Activated CD4-positive, alpha-beta T cell treated with anti-CD3 and anti-CD28 coated beads, Interleukin-2, amount 50 U/mL, for 4 hours (primary cell): ENCODE measurements at regions not wholly inside any gene's neighbourhood (a gene's known extent, or its start where the extent isn't known, plus 50 kb on each side); places are given as distances from the start of the nearest gene placed in this dataset.
A peak's percentile ranks its signal among the peaks of the same experiment; 100 is the strongest.

ENCODE experiments used
- DNase-seq, 2 experiments: peaks; one replicate each; pipeline ENCODE4 v3.0.0-alpha.2; 2020

- no peak for DNase-seq
Measured at GRCh38 chr1:10897981-10898728, 101.7 kb upstream of the CASZ1 start.

DNA sequence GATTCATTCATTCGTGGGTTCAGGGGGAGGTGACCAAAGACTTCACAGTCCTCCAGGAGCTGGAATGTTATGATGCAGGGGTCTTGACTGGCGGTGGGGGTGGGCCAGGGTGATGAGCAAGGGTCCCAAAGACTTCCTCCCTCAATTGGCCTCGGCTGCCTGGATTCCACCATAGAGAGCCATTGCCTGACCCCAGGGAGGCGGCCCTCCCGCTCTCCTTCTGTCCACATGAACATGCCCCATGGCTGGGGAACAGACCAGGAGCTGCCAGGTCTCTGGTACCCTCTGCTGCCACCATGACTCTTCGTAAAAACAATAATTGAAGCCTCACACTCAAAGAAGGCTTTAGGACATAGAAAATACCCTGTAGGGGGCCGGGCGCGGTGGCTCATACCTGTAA is 102.5 kb upstream of the CASZ1 start:
- no peak for DNase-seq

DNA sequence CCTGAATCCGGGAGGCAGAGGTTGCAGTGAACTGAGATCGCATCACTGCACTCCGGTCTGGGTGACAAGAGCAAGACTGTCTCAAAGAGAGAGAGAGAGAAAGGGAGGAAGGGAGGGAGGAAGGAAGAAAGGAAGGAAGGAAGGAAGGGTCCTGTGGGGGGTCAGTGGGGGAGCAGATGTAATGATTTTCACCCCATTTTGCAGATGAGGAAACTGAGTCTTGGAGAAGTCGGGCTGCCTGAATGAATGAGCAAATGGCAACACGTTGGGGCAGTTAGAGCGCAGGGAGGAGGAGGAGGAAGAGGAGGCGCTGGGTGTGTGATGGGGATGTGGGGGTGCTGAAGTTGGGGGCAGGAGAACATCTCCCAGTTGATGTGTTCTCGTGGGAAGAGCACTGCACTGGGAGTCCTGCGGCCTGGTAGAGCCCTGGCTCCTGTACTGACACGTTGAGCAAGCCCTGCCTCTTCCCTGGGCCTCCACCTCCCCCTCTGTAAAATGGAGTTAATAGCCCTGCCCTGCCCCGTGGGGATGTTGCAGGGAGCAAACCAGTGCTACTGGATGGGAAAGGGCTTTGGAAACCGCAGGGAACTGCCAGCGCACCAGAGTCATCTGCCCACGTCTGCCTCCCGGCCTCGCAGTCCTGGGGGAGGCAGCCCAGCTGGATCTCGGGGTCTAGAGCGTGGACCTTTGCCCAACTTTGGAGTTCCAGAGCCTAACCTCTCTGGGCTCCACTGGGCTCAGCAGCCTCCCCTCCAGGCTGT is 103.2 kb upstream of the CASZ1 start:
- no peak for DNase-seq

- DNase-seq: no peak
Measured at GRCh38 chr1:10900251-10900651, 103.8 kb upstream of the CASZ1 start.

- no peak for DNase-seq
Measured at GRCh38 chr1:10900691-10901090, 104.2 kb upstream of the CASZ1 start.

DNA sequence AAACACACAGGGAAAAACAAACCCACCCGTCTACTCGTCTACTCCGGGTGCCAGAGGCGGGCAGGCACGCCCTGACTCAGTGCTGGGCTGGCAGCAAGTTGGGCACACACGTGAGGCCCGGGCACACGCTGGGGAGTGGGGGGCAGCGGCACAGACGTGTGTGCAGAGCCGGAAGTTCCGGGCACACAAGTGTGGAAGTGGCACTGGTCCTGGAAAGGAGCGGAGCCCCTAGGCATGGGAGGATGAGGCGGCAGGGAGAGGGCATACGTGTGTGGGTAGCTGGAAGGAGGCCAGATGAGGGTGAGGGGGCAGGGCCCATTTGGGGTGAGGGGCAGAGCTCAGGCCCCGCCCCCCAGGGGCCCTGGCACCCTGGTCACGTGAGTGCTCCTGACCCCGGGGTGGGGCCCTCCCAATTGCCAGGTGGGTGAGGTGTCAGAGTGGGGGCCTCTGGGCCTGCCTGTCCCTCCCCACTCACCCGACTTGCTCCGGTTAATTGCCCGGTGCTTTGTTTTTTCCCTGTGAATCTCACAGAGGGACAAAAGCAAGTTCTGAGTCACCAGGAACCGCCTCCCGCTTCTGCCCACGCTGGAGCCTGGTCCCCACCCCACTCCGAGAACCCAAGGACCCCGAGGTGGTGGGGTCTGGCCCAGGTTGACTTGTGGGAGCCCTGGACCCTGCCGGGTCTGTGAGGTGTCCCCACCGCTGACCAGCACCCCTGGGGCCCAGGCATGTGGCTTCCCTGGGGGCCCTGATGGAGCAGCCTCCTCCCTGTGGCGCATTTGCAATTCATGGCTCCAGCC is 104.8 kb upstream of the CASZ1 start:
- no peak for DNase-seq

GRCh38 chr1:10901891-10902805 is 105.7 kb upstream of the CASZ1 start:
- DNase-seq: no peak

DNA sequence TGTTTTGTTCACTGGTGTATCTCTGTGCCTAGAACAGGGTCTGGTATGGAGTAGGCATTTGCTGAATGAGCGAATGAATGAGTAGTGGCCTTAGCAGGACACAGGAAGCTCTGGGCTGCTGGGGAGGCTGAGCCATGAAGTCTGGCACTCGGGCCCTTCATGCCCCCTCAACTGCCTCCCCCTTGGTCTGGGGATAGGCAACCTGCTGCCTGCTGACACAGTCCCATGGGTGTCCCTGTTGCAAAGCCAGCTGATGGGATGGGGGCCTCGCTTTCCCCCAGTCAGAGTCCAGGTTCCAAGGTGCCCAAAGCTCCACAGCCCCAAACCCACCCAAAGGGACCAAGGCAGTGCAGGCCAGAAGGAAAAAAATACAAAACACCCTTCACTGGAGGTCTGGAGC is 107.0 kb upstream of the CASZ1 start:
- no peak for DNase-seq

DNA sequence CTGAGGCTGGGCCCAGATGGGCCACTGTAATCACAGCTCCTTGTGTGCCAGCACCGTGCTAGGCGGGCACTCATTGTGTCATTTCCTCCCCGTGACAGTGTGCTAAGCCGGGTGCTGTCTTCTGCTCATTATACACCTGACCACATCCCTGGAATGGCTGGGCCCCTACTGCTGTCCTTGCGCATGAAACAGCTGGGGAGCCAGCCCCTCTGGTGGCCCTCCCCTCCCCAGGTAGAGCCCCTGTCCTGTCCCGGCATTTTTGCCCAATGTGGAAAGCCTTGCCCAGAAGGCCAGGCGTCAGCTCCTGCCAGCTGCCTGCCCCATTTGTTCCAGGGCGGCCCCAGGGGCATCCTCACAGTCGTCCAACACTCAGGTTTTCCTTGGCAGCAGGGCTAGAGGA is 107.4 kb upstream of the CASZ1 start:
- DNase-seq: no peak

- DNase-seq: no peak
Measured at GRCh38 chr1:10904396-10905358, 107.8 kb upstream of the TARDBP start.

GRCh38 chr1:10905841-10906655 is 106.4 kb upstream of the TARDBP start:
- no peak for DNase-seq

- no peak for DNase-seq
Measured at GRCh38 chr1:10906866-10907519, 105.5 kb upstream of the TARDBP start.

DNA sequence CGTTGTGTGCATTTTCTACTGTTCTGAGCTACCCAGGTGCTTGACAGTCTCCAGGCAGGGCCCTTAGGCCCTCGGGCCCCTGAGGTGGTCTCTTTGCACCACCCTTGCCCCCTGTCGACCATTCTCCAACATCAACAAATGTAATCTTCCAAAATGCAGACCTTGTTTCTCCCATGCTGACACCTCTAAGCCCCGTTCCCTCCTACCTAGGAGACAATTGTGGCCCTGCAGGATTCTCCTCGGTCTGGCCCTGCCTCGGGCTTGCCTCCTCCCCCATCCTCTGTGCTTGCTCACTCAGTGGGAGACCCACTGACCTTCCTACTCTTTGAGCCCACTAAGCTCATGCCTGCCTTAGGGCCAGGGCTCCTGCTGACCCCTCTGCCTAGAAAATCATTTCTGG is 104.2 kb upstream of the TARDBP start:
- DNase-seq: no peak

DNA sequence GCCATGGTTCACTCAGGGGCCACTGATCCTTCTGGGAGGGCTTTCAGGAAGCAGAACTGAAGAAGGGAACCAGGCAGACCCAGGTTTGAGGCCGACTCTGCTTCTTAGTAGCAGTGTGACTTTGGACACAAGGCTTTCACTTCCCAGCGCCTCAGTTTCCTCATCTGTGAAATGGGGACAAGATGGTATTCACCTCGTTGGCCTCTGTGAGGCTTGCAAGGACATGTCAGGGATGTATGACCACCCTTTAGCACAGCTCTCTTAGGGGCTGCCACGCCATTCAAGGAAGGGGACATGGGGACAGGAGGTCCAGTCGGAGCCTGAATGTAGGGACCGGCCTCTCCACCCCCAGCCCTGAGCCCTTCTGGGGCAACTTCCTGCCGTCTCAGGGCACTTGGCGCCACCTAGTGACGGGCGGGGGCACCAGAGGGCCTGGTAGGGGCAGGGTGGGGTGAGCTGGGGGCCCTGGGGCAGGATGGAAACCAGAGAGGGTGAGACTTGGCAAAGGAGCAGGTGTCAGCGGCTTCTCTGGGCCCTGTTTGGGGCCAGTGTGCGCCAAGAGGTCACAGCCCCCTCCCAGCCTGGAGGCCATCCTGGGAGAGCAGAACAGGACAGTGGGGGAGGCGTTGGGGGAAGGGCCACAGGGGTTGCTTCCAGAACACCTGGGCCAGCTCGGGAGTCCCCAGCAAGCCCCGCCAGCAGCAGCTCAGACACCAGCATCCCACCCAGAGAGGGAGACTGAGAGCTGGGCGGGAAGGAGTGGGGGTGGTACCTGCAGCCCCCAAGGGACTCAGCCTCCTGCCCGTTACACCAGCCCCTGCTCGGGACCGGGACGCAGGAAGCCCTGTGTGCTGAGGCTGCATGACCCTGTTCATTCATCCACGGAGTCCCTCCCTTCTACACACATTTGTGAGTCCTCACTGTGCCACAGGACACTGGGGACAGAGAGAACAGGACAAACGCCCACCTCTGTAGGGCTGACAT is 102.5 kb upstream of the TARDBP start:
- DNase-seq: peak; percentile 70 to 75

- DNase-seq: no peak
Measured at GRCh38 chr1:10910681-10911489, 101.6 kb upstream of the TARDBP start.

DNA sequence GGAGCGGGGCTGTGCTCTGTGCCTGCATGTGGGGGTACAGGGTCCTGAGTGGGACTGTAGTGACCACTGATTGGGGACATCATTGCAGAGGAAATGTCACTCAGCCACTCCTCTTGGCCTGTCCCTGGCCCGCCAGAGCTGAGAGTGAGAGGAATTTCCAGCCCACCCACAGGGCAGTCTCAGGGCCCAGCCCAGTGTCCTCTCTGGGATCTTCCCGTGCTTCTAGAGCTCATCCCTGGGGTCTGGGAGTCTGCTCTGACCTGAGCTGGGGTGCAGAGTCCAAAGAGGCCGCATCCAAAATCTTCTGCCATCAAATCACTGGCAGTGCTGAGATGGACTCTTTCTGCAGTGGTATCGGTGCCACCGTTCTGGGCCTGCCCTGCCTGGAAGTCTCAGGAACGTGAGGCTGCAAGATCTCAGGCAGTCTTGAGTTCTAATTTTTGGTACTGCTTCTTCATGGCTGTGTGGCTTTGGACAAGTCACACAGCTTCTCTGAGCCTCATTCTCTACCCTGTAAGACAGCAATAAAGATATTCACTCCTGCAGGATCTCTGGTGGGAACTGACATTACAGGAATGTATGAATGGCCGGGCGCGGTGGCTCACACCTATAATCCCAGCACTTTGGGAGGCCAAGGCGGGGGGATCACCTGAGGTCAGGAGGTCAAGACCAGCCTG is 100.8 kb upstream of the TARDBP start:
- DNase-seq: no peak

- no peak for DNase-seq
Measured at GRCh38 chr1:10912441-10912840, 100.0 kb upstream of the TARDBP start.
